Adrenal gland (tissue), 5 donors: ENCODE measurements at regions not wholly inside any gene's neighbourhood (a gene's known extent, or its start where the extent isn't known, plus 50 kb on each side); places are given as distances from the start of the nearest gene placed in this dataset.

Experiments
- POLR2A ChIP-seq, 2 donors: fragments of 450-650 bp; IDR thresholded peaks; one replicate each; pipeline ENCODE4 v1.6.1; 2017; ENCODE audit warnings: antibody characterized with exemption in 2 of 2, mild to moderate bottlenecking in 2 of 2, moderate library complexity in 1 of 2
- TF ChIP-seq, protein P1 (sequence below), 6 experiments: fragments of 450-650 bp in 4 of 6; fragments of 200-600 bp in 2 of 6; sonication (generic) in 1 of 6; IDR thresholded peaks; 1 replicate in 5 of 6; 2 replicates in 1 of 6; pipeline versions ENCODE4 v1.5.1 to v1.8.0; 2016 to 2021; ENCODE audit warnings: antibody characterized with exemption in 6 of 6, mild to moderate bottlenecking in 2 of 6, moderate library complexity in 1 of 6
- donor health status: DM: no; HTN: no; CAD: no.

DNA sequence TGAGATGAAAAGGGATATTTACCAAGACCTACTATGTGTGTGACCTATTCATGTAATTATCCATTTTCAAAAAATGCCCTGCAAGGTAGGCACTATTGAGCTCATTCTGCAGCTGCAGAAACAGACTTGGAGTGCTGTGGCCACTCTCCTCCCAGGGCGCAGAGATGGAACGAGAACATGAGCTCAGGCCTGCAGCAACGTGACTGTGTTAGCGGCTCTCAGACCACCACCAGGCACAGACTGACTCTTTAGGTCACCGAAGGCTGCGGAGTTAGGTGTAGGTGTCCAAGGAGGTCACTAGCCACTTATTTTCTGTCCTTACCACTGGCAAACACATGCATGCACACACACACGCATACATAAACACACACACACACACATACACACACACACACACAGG is 271.4 kb upstream of the DIO3 start:
- TF ChIP-seq, protein P1, sequence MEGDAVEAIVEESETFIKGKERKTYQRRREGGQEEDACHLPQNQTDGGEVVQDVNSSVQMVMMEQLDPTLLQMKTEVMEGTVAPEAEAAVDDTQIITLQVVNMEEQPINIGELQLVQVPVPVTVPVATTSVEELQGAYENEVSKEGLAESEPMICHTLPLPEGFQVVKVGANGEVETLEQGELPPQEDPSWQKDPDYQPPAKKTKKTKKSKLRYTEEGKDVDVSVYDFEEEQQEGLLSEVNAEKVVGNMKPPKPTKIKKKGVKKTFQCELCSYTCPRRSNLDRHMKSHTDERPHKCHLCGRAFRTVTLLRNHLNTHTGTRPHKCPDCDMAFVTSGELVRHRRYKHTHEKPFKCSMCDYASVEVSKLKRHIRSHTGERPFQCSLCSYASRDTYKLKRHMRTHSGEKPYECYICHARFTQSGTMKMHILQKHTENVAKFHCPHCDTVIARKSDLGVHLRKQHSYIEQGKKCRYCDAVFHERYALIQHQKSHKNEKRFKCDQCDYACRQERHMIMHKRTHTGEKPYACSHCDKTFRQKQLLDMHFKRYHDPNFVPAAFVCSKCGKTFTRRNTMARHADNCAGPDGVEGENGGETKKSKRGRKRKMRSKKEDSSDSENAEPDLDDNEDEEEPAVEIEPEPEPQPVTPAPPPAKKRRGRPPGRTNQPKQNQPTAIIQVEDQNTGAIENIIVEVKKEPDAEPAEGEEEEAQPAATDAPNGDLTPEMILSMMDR (IDR thresholded peaks at IDR 0.05), result no peak
- no peak for TF ChIP-seq POLR2A (IDR thresholded peaks at IDR 0.05)
